ENCODE measurements at regions not wholly inside any gene's neighbourhood (a gene's known extent, or its start where the extent isn't known, plus 50 kb on each side); places are given as distances from the start of the nearest gene placed in this dataset.
"Not testable (repeated sequence)": the region's sequence is repeated elsewhere in the genome, so short reads cannot be mapped to it uniquely, and the experiment has no call there.

- no peak for DNase-seq (ENCODE audit: low read depth)
Observed at GRCh38 chr19:20482721-20483120, 82.9 kb downstream of the ZNF737 start.

GRCh38 chr19:20481736-20482135, 83.8 kb downstream of the ZNF737 start:
- DNase-seq (ENCODE audit: low read depth), result no peak

- no peak for DNase-seq (ENCODE audit: low read depth)
Observed at GRCh38 chr19:20479483-20479882, 86.1 kb downstream of the ZNF737 start.

- no peak for DNase-seq (ENCODE audit: low read depth)
Observed at GRCh38 chr19:20478936-20479335, 86.6 kb downstream of the ZNF737 start.

GRCh38 chr19:20472854-20473253, 92.7 kb downstream of the ZNF737 start:
- no peak for DNase-seq (ENCODE audit: low read depth)

- no peak for DNase-seq (ENCODE audit: low read depth)
Observed at GRCh38 chr19:20471431-20471830, 94.2 kb downstream of the ZNF737 start.

GRCh38 chr19:20470345-20471135, 95.0 kb downstream of the ZNF737 start:
- DNase-seq (ENCODE audit: low read depth), result no peak

GRCh38 chr19:20466638-20466990, 99.0 kb downstream of the ZNF737 start:
- not testable (repeated sequence) for DNase-seq (ENCODE audit: low read depth)

- DNase-seq (ENCODE audit: low read depth), result not testable (repeated sequence)
Observed at GRCh38 chr19:20465922-20466637, 99.5 kb downstream of the ZNF737 start.

- DNase-seq (ENCODE audit: low read depth), result no peak
Observed at GRCh38 chr19:20453425-20453935, 112.1 kb downstream of the ZNF737 start.

- no peak for DNase-seq (ENCODE audit: low read depth)
Observed at GRCh38 chr19:20444202-20444885, 121.2 kb downstream of the ZNF737 start.

GRCh38 chr19:20432266-20432842, 133.2 kb downstream of the ZNF737 start:
- not testable (repeated sequence) for DNase-seq (ENCODE audit: low read depth)

GRCh38 chr19:20431826-20432225, 133.8 kb downstream of the ZNF737 start:
- DNase-seq (ENCODE audit: low read depth), result no peak

- DNase-seq (ENCODE audit: low read depth), result peak; percentile 86
Observed at GRCh38 chr19:20423381-20424197, 142.0 kb downstream of the ZNF737 start.

- DNase-seq (ENCODE audit: low read depth), result peak; percentile 13
Observed at GRCh38 chr19:20422216-20423205, 143.1 kb downstream of the ZNF737 start.

GRCh38 chr19:20416661-20417060, 148.9 kb downstream of the ZNF737 start:
- peak; percentile 56 for DNase-seq (ENCODE audit: low read depth)

GRCh38 chr19:20414120-20414519, 151.5 kb downstream of the ZNF737 start:
- DNase-seq (ENCODE audit: low read depth), result peak; percentile 20

- DNase-seq (ENCODE audit: low read depth), result no peak
Observed at GRCh38 chr19:20413705-20414104, 151.9 kb downstream of the ZNF737 start.

GRCh38 chr19:20412846-20413245, 152.7 kb downstream of the ZNF737 start:
- DNase-seq (ENCODE audit: low read depth), result no peak

- DNase-seq (ENCODE audit: low read depth), result no peak
Observed at GRCh38 chr19:20397292-20397691, 168.3 kb downstream of the ZNF737 start.

Measured in iris pigment epithelial cell (primary cell).